Brain microvascular endothelial cell (primary cell): ENCODE measurements at regions not wholly inside any gene's neighbourhood (a gene's known extent, or its start where the extent isn't known, plus 50 kb on each side); places are given as distances from the start of the nearest gene placed in this dataset.
"Not testable (repeated sequence)": the region's sequence is repeated elsewhere in the genome, so short reads cannot be mapped to it uniquely, and the experiment has no call there.

ENCODE experiments used
- DNase-seq: peaks from one replicate; pipeline ENCODE4 v3.0.0-alpha.2; 2020
- H3K27ac ChIP-seq: fragments of 250-450 bp; sonication (Bioruptor Pico); 2 replicates; pipeline ENCODE4 v1.5.1; 2020; ENCODE audit warnings: mild to moderate bottlenecking, moderate library complexity
- H3K27me3 ChIP-seq: fragments of 250-450 bp; sonication (Bioruptor Pico); replicated peaks from 2 replicates; pipeline ENCODE4 v1.5.1; 2020; ENCODE audit warnings: mild to moderate bottlenecking
- H3K36me3 ChIP-seq: fragments of 250-450 bp; sonication (Bioruptor Pico); replicated peaks from 2 replicates; pipeline ENCODE4 v1.5.1; 2020; ENCODE audit warnings: mild to moderate bottlenecking
- H3K4me3 ChIP-seq: 2 replicates; pipeline ENCODE4 v1.5.1; 2011; ENCODE audit warnings: low read depth, mild to moderate bottlenecking, control low read depth, low read length, moderate library complexity
- CTCF ChIP-seq: IDR thresholded peaks from 2 replicates; pipeline ENCODE4 v1.5.1; 2011; ENCODE audit warnings: low read depth, mild to moderate bottlenecking, moderate library complexity, low read length, control low read depth, inconsistent platforms; ENCODE audit errors: missing control alignments
- in situ Hi-C: cut with HindIII; loops from 2 replicates; pipeline ENCODE4 v1.10.0; 2017; ENCODE audit warnings: low sequenced_read_pairs, low pct_ligation_motif_present

GRCh38 chr11:106161775-106162634, 84.5 kb downstream of the AASDHPPT start:
- Histone ChIP-seq H3K27ac (no peak overlapping the region), H3K36me3 (no peaks in the 10 kb centered on the region), H3K27me3 (no peaks in the 10 kb centered on the region), H3K4me3 (no peak overlapping the region)
- TF ChIP-seq CTCF: no peak
- in situ Hi-C loops: no loop called here
- DNase-seq: no peak

GRCh38 chr11:106167085-106167484, 89.6 kb downstream of the AASDHPPT start:
- no peak for TF ChIP-seq CTCF
- Histone ChIP-seq H3K36me3 (no peaks in the 10 kb centered on the region), H3K27me3 (no peaks in the 10 kb centered on the region), H3K4me3 (no peak overlapping the region), H3K27ac (no peak overlapping the region)
- no peak for DNase-seq
- in situ Hi-C loops: no loop called here

GRCh38 chr11:106172386-106172991, 95.0 kb downstream of the AASDHPPT start:
- H3K27ac ChIP-seq: no peak overlapping the region
- TF ChIP-seq CTCF: no peak
- H3K27me3 ChIP-seq: no peaks in the 10 kb centered on the region
- no peak for DNase-seq
- in situ Hi-C loops: no loop called here
- H3K4me3 ChIP-seq: no peak overlapping the region
- H3K36me3 ChIP-seq: no peaks in the 10 kb centered on the region

GRCh38 chr11:106173291-106173690, 95.8 kb downstream of the AASDHPPT start:
- no peak overlapping the region for H3K4me3 ChIP-seq
- H3K36me3 ChIP-seq: no peaks in the 10 kb centered on the region
- TF ChIP-seq CTCF: no peak
- in situ Hi-C loops: no loop called here
- no peak overlapping the region for H3K27ac ChIP-seq
- DNase-seq: no peak
- H3K27me3 ChIP-seq: no peaks in the 10 kb centered on the region

- DNase-seq, H3K27ac ChIP-seq, H3K4me3 ChIP-seq, in situ Hi-C loops, H3K27me3 ChIP-seq, H3K36me3 ChIP-seq: not testable (repeated sequence)
Observed at GRCh38 chr11:106174003-106174402, 96.5 kb downstream of the AASDHPPT start.

- Histone ChIP-seq H3K27me3 (no peaks in the 10 kb centered on the region), H3K36me3 (no peaks in the 10 kb centered on the region), H3K27ac (no peak overlapping the region), H3K4me3 (no peak overlapping the region)
- DNase-seq: no peak
- no peak for TF ChIP-seq CTCF
- in situ Hi-C loops: no loop called here
Observed at GRCh38 chr11:106176817-106177216, 99.4 kb downstream of the AASDHPPT start.
